ENCODE measurements at regions not wholly inside any gene's neighbourhood (a gene's known extent, or its start where the extent isn't known, plus 50 kb on each side); places are given as distances from the start of the nearest gene placed in this dataset.
A peak's percentile ranks its signal among the peaks of the same experiment; 100 is the strongest.

DNA sequence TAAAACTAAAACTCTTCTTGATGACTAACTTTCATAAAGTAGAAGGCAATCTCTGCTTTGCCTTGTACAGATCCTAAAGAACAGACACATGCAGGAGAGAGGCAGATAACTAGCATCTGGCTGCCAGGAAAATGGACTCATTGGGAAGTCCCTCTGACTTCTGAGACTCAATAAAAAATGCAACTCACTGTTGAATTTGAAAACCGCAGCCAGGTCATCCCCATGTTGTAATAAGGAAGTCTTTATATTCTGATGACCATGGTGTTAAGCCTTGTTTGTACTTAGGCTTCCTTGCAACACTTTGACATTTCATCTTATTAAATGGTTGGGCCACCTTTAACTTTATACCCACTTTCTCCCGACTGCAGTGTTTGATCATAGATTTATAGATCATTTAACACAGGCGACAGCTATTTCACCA is 375.1 kb upstream of the KCNH7 start:
- DNase-seq (ENCODE audit: low read depth), result peak; percentile 56
- no peak for TF ChIP-seq CTCF (IDR thresholded peaks at IDR 0.05; ENCODE audit: low read length, missing control alignments)

GRCh38 chr2:163210430-163210918 is 371.9 kb upstream of the KCNH7 start:
- DNase-seq (ENCODE audit: low read depth), result peak; percentile 57
- no peak for TF ChIP-seq CTCF (IDR thresholded peaks at IDR 0.05; ENCODE audit: low read length, missing control alignments)
- no peak overlapping the region for H3K4me3 ChIP-seq (replicated peaks; ENCODE audit: low read depth, low read length)

More for the DNA sequence above, 375.1 kb upstream of the KCNH7 start:
- no peak overlapping the region for H3K4me3 ChIP-seq (replicated peaks; ENCODE audit: low read depth, low read length)

- H3K4me3 ChIP-seq (replicated peaks; ENCODE audit: low read depth, low read length), result no peak overlapping the region
- no peak for DNase-seq (ENCODE audit: low read depth)
- TF ChIP-seq CTCF (IDR thresholded peaks at IDR 0.05; ENCODE audit: low read length, missing control alignments), result no peak
Observed at GRCh38 chr2:163207693-163208370, 369.3 kb upstream of the KCNH7 start.

GRCh38 chr2:163205589-163206254 is 367.2 kb upstream of the KCNH7 start:
- TF ChIP-seq CTCF (IDR thresholded peaks at IDR 0.05; ENCODE audit: low read length, missing control alignments), result no peak
- H3K4me3 ChIP-seq (replicated peaks; ENCODE audit: low read depth, low read length), result no peak overlapping the region
- no peak for DNase-seq (ENCODE audit: low read depth)

DNA sequence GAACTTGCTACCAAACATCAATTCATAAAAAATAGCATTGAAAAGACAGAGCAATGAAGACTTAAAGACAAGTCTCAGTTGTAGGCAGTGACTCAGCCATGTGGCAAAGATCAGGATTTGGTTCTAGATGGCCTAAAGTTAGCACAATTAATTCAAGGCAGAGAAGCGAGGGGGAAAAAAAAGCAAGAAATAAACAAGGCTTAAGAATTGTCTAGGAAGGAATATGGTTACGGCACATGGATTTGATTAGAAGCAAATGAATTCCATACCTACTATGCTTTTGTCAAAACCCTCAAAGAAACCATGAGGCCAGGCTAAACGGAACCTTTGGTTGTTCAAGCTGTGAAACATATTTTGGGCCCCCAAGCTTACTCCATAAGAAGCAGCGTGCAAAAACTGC is 362.2 kb upstream of the KCNH7 start:
- no peak overlapping the region for H3K4me3 ChIP-seq (replicated peaks; ENCODE audit: low read depth, low read length)
- no peak for DNase-seq (ENCODE audit: low read depth)
- no peak for TF ChIP-seq CTCF (IDR thresholded peaks at IDR 0.05; ENCODE audit: low read length, missing control alignments)

DNA sequence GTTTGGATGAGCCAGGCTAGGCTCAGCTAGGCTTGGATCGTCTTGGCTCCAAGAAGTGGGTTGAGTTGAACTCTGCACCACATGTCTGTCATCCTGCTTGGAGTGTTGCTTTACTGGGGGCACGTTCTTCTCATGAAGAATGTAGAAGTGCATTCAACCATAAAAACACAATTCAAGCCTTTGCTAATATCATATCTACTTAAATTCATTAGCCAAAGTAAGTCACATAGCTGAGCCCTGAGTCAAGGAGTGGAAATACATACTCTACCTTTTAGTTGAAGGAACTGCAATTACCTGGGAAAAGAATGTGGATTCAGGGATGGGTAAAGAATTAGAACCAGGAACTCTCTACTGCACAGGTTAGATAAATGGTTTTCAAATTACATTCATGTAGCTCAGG is 360.4 kb upstream of the KCNH7 start:
- H3K4me3 ChIP-seq (replicated peaks; ENCODE audit: low read depth, low read length), result no peak overlapping the region
- no peak for TF ChIP-seq CTCF (IDR thresholded peaks at IDR 0.05; ENCODE audit: low read length, missing control alignments)
- DNase-seq (ENCODE audit: low read depth), result no peak
